ENCODE measurements at regions not wholly inside any gene's neighbourhood (a gene's known extent, or its start where the extent isn't known, plus 50 kb on each side); places are given as distances from the start of the nearest gene placed in this dataset.

DNA sequence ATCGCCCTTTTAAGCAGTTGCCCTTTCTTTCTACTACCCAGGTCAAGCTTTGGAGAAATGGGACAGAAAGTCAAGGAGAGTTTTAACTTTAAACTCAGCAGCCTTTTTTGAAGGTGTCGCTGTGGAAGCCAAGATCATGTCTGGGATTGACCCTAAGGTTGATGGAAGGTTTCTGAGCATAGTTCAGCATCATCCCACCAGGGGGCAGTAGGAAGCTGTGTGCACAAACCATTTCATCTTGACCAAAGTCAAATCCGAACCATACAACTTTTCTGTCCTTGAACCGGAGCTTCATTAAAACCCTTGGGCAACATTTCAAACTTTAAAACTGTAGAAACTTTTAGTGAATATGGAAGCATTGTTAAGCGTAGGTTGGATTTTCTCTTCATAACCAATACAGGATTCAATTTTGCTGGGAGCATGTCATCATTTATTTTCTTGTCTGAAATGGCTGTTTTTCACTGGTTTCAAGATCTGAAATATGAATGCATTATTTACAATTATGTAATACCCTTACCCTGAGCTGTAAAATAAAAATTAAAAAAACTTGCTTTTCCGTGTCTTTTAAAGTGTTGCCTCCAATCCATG lies 214.4 kb upstream of the KIAA1217 start:
- TF ChIP-seq, protein P1, sequence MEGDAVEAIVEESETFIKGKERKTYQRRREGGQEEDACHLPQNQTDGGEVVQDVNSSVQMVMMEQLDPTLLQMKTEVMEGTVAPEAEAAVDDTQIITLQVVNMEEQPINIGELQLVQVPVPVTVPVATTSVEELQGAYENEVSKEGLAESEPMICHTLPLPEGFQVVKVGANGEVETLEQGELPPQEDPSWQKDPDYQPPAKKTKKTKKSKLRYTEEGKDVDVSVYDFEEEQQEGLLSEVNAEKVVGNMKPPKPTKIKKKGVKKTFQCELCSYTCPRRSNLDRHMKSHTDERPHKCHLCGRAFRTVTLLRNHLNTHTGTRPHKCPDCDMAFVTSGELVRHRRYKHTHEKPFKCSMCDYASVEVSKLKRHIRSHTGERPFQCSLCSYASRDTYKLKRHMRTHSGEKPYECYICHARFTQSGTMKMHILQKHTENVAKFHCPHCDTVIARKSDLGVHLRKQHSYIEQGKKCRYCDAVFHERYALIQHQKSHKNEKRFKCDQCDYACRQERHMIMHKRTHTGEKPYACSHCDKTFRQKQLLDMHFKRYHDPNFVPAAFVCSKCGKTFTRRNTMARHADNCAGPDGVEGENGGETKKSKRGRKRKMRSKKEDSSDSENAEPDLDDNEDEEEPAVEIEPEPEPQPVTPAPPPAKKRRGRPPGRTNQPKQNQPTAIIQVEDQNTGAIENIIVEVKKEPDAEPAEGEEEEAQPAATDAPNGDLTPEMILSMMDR (IDR thresholded peaks at IDR 0.05 in 4 of 5, conservative IDR thresholded peaks at IDR 0.05 in 1 of 5): peak; percentile 93 to 96 (median 94)
- no peak for TF ChIP-seq POLR2A (IDR thresholded peaks at IDR 0.05)

Measured in gastrocnemius medialis (tissue), 4 donors.